Neural cell (in vitro differentiated cells): ENCODE measurements at regions not wholly inside any gene's neighbourhood (a gene's known extent, or its start where the extent isn't known, plus 50 kb on each side); places are given as distances from the start of the nearest gene placed in this dataset.

Experiments used
- H2AFZ ChIP-seq: fragments of 200-600, 300-800 bp; sonication (generic), shearing (Covaris generic); 2 replicates; pipeline ENCODE4 v1.6.0; 2014; ENCODE audit warnings: low read depth, mild to moderate bottlenecking, antibody characterized with exemption, low read length, moderate library complexity
- H3F3A ChIP-seq: fragments of 200-600 bp; shearing (Covaris generic); 2 replicates; pipeline ENCODE4 v1.6.1; 2016; ENCODE audit warnings: mild to moderate bottlenecking, moderate library complexity, mixed read lengths, antibody characterized with exemption, low read length; ENCODE audit not compliant: insufficient read depth, poor library complexity, severe bottlenecking
- H3K27ac ChIP-seq: fragments of 200-600, 300-800 bp; sonication (generic), shearing (Covaris generic); 2 replicates; pipeline ENCODE4 v1.5.1; 2014; ENCODE audit warnings: mild to moderate bottlenecking, low read length, moderate library complexity
- H3K27me3 ChIP-seq: fragments of 300-800, 200-600 bp; sonication (generic), shearing (Covaris generic); 2 replicates; pipeline ENCODE4 v1.6.0; 2014; ENCODE audit warnings: mild to moderate bottlenecking, low read depth, low read length, moderate library complexity; ENCODE audit not compliant: insufficient read depth
- H3K36me3 ChIP-seq: fragments of 300-800, 200-600 bp; sonication (generic), shearing (Covaris generic); 2 replicates; pipeline ENCODE4 v1.5.1; 2014; ENCODE audit warnings: mild to moderate bottlenecking, antibody characterized with exemption, low read length, moderate library complexity; ENCODE audit not compliant: insufficient read depth
- H3K4me2 ChIP-seq: fragments of 300-800, 200-600 bp; sonication (generic), shearing (Covaris generic); 2 replicates; pipeline ENCODE4 v1.6.0; 2014; ENCODE audit warnings: mild to moderate bottlenecking, low read length
- H3K4me3 ChIP-seq: fragments of 300-800, 200-600 bp; sonication (generic), shearing (Covaris generic); 2 replicates; pipeline ENCODE4 v1.5.1; 2014; ENCODE audit warnings: mild to moderate bottlenecking, low read length, moderate library complexity
- H3K79me2 ChIP-seq: fragments of 200-600 bp; shearing (Covaris generic); replicated peaks from 2 replicates; pipeline ENCODE4 v1.6.0; 2014; ENCODE audit warnings: mild to moderate bottlenecking, low read length, moderate library complexity; ENCODE audit not compliant: insufficient read depth
- H3K9ac ChIP-seq: fragments of 300-800, 200-600 bp; sonication (generic), shearing (Covaris generic); 2 replicates; pipeline ENCODE4 v1.6.1; 2016; ENCODE audit warnings: mild to moderate bottlenecking, low read length, mixed read lengths
- H3K9me2 ChIP-seq: fragments of 200-600 bp; shearing (Covaris generic); 2 replicates; pipeline ENCODE4 v1.6.1; 2016; ENCODE audit warnings: mild to moderate bottlenecking, low read length, mixed read lengths; ENCODE audit not compliant: insufficient read depth
- H3K9me3 ChIP-seq: fragments of 200-600, 300-800 bp; sonication (generic), shearing (Covaris generic); 2 replicates; pipeline ENCODE4 v1.6.1; 2016; ENCODE audit warnings: mild to moderate bottlenecking, mixed run types, low read length, moderate library complexity, mixed read lengths
- H4K20me1 ChIP-seq: fragments of 200-600 bp; shearing (Covaris generic); 2 replicates; pipeline ENCODE4 v1.6.1; 2016; ENCODE audit warnings: mild to moderate bottlenecking, mixed run types; ENCODE audit not compliant: insufficient read depth
- CTCF ChIP-seq: fragments of 450-650 bp; IDR thresholded peaks from 2 replicates; pipeline ENCODE4 v1.5.1; 2014; ENCODE audit warnings: antibody characterized with exemption, mild to moderate bottlenecking, moderate library complexity; ENCODE audit not compliant: poor library complexity, severe bottlenecking
- EP300 ChIP-seq: fragments of 450-650 bp; conservative IDR thresholded peaks from 2 replicates; pipeline ENCODE4 v1.6.1; 2014; ENCODE audit warnings: antibody characterized with exemption, mild to moderate bottlenecking, moderate library complexity; ENCODE audit not compliant: poor library complexity, severe bottlenecking
- EZH2 ChIP-seq: fragments of 200-600, 300-800 bp; shearing (Covaris generic), sonication (generic); IDR thresholded peaks from 2 replicates; pipeline ENCODE4 v1.6.1; 2014; ENCODE audit warnings: antibody characterized with exemption, low read length, borderline replicate concordance, mild to moderate bottlenecking; ENCODE audit not compliant: insufficient read depth, poor library complexity, severe bottlenecking
- MXI1 ChIP-seq: fragments of 450-650 bp; conservative IDR thresholded peaks from 2 replicates; pipeline ENCODE4 v1.6.1; 2014; ENCODE audit warnings: antibody characterized with exemption, mild to moderate bottlenecking; ENCODE audit not compliant: poor library complexity, severe bottlenecking
- POLR2AphosphoS5 ChIP-seq: IDR thresholded peaks from 2 replicates; pipeline ENCODE4 v1.6.1; 2012
- RAD21 ChIP-seq: fragments of 450-650 bp; conservative IDR thresholded peaks from 2 replicates; pipeline ENCODE4 v1.6.1; 2014; ENCODE audit warnings: antibody characterized with exemption, mild to moderate bottlenecking, moderate library complexity
- REST ChIP-seq: IDR thresholded peaks from 2 replicates; pipeline ENCODE4 v1.6.1; 2012; ENCODE audit warnings: borderline replicate concordance
- SMC3 ChIP-seq: fragments of 450-650 bp; conservative IDR thresholded peaks from 2 replicates; pipeline ENCODE4 v1.6.1; 2014; ENCODE audit warnings: antibody characterized with exemption, mild to moderate bottlenecking, moderate library complexity; ENCODE audit not compliant: poor library complexity
- TAF1 ChIP-seq: IDR thresholded peaks from 2 replicates; pipeline ENCODE4 v1.6.1; 2012; ENCODE audit warnings: low read depth

GRCh38 chr5:123720955-123721354 is 209.0 kb downstream of the CSNK1G3 start:
- Histone ChIP-seq H3K9me2 (no peaks in the 10 kb centered on the region), H3K27me3 (no peaks in the 10 kb centered on the region), H3K9ac (no peak overlapping the region), H3K27ac (no peak overlapping the region), H3K79me2 (no peaks in the 10 kb centered on the region), H3K36me3 (no peaks in the 10 kb centered on the region), H4K20me1 (no peaks in the 10 kb centered on the region), H3K4me2 (no peak overlapping the region), H3K9me3 (peaks cover 3% of the 10 kb centered on the region), H3K4me3 (no peak overlapping the region), H2AFZ (no peak overlapping the region), H3F3A (no peaks in the 10 kb centered on the region)
- no peak for TF ChIP-seq EZH2
- no peak for TF ChIP-seq EP300
- TF ChIP-seq SMC3, result no peak
- TF ChIP-seq CTCF, result no peak
- TF ChIP-seq MXI1, result no peak
- TF ChIP-seq RAD21, result no peak
- TF ChIP-seq POLR2AphosphoS5, result no peak
- no peak for TF ChIP-seq TAF1
- no peak for TF ChIP-seq REST

- H4K20me1 ChIP-seq, result no peaks in the 10 kb centered on the region
- TF ChIP-seq TAF1, result no peak
- no peak for TF ChIP-seq REST
- no peak for TF ChIP-seq MXI1
- no peak for TF ChIP-seq SMC3
- TF ChIP-seq POLR2AphosphoS5, result no peak
- no peak for TF ChIP-seq CTCF
- no peak for TF ChIP-seq EZH2
- TF ChIP-seq EP300, result no peak
- no peak for TF ChIP-seq RAD21
- H3K9me2 ChIP-seq, result no peaks in the 10 kb centered on the region
Measured at GRCh38 chr5:123720339-123720738, 208.4 kb downstream of the CSNK1G3 start.

More at GRCh38 chr5:123720339-123720738, 208.4 kb downstream of the CSNK1G3 start:
- Histone ChIP-seq H3K79me2 (no peaks in the 10 kb centered on the region), H3K27me3 (no peaks in the 10 kb centered on the region), H3F3A (no peaks in the 10 kb centered on the region), H3K9me3 (no peaks in the 10 kb centered on the region), H3K36me3 (no peaks in the 10 kb centered on the region), H3K4me3 (no peak overlapping the region), H3K4me2 (no peak overlapping the region), H3K9ac (no peak overlapping the region), H3K27ac (no peak overlapping the region), H2AFZ (no peak overlapping the region)
